HepG2 (cell line): ENCODE measurements at regions not wholly inside any gene's neighbourhood (a gene's known extent, or its start where the extent isn't known, plus 50 kb on each side); places are given as distances from the start of the nearest gene placed in this dataset.

Experiments
- ATAC-seq: fragments of 200-7000 bp; cut with Tn5 transposase; 3 replicates; pipeline ENCODE4 v1.9.1; 2020; ENCODE audit warnings: mild to moderate bottlenecking, moderate library complexity
- BruUV-seq: library from RNA; stranded (reverse); fragments of 400-500 nt; replicated peaks from 2 replicates; lab custom pipeline; 2021; lab: Mats Ljungman, UMichigan
- CTCF ChIA-PET: fragments of 300-600 bp; formaldehyde crosslinking; extraction: SDS; loops from one replicate; lab custom pipeline; 2021; ENCODE audit warnings: low total read pairs, inconsistent platforms, low intra/inter-chr PET ratio; lab: Yijun Ruan, JAX
- POLR2A ChIA-PET: fragments of 350-600 bp; sonication (Branson Sonifier 250); formaldehyde crosslinking; loops from one replicate; lab custom pipeline; 2020; ENCODE audit warnings: antibody characterized with exemption, inconsistent platforms; lab: Yijun Ruan, JAX
- DNase-seq: peaks from one replicate; pipeline ENCODE4 v3.0.0-alpha.2; 2015; ENCODE audit warnings: low spot score
- FAIRE-seq: peaks from 3 replicates; lab custom pipeline; 2011; peaks lifted over from hg19 to GRCh38; lab: Jason Lieb, UNC
- H2AFZ ChIP-seq: one replicate; pipeline ENCODE4 v1.6.1; 2011; ENCODE audit warnings: low read length, inconsistent platforms
- H3K27ac ChIP-seq: fragments of 300-600 bp; 3 replicates; pipeline ENCODE4 v1.8.0; 2011; ENCODE audit warnings: mixed run types, mild to moderate bottlenecking, mixed read lengths, low read length, inconsistent platforms; ENCODE audit not compliant: insufficient read depth; ENCODE audit errors: extremely low read length
- H3K27me3 ChIP-seq, 2 experiments: fragments of 200-600 bp in 1 of 2; 2 replicates in 1 of 2; 3 replicates in 1 of 2; pipeline versions ENCODE4 v1.6.0 to v1.8.0; 2011; ENCODE audit warnings: low read length in 2 of 2, mild to moderate bottlenecking in 2 of 2, moderate library complexity in 2 of 2, inconsistent platforms in 1 of 2; ENCODE audit not compliant: insufficient read depth in 2 of 2, control insufficient read depth in 1 of 2
- H3K36me3 ChIP-seq, 2 experiments: fragments of 200-600 bp in 1 of 2; replicated peaks in 1 of 2; 2 replicates in 1 of 2; 3 replicates in 1 of 2; pipeline versions ENCODE4 v1.5.1 to v1.8.0; 2011; ENCODE audit warnings: low read length in 2 of 2, inconsistent platforms in 1 of 2; ENCODE audit not compliant: insufficient read depth in 2 of 2, control insufficient read depth in 1 of 2
- H3K4me1 ChIP-seq: 2 replicates; pipeline ENCODE4 v1.5.1; 2012; ENCODE audit warnings: low read length, inconsistent platforms; ENCODE audit not compliant: insufficient read depth
- H3K4me2 ChIP-seq: 2 replicates; pipeline ENCODE4 v1.6.0; 2011; ENCODE audit warnings: low read depth, low read length, inconsistent platforms
- H3K4me3 ChIP-seq, 3 experiments: fragments of 200-600 bp in 1 of 3; sonication (generic), shearing (Covaris generic) in 1 of 3; replicated peaks in 1 of 3; 2 replicates each; pipeline ENCODE4 v1.5.1; 2011 to 2016; ENCODE audit warnings: low read length in 3 of 3, inconsistent platforms in 2 of 3, low read depth in 2 of 3, mild to moderate bottlenecking in 2 of 3, control low read depth in 1 of 3, mixed read lengths in 1 of 3; ENCODE audit not compliant: insufficient read depth in 1 of 3
- H3K79me2 ChIP-seq: one replicate; pipeline ENCODE4 v1.6.1; 2011; ENCODE audit warnings: low read length, inconsistent platforms; ENCODE audit not compliant: insufficient read depth
- H3K9ac ChIP-seq: 2 replicates; pipeline ENCODE4 v1.6.0; 2011; ENCODE audit warnings: mild to moderate bottlenecking, low read depth, low read length, inconsistent platforms; ENCODE audit not compliant: insufficient read depth
- H3K9me3 ChIP-seq: 2 replicates; pipeline ENCODE4 v1.5.1; 2012; ENCODE audit warnings: mild to moderate bottlenecking, low read length
- H4K20me1 ChIP-seq: 2 replicates; pipeline ENCODE4 v1.6.0; 2011; ENCODE audit warnings: inconsistent platforms, mild to moderate bottlenecking, low read length, moderate library complexity; ENCODE audit not compliant: insufficient read depth
- GABPA ChIP-seq, 2 experiments: IDR thresholded peaks; 2 replicates each; pipeline ENCODE4 v1.6.1; 2011 to 2016; ENCODE audit warnings: low read depth in 2 of 2, low read length in 1 of 2, missing biosample characterization in 1 of 2, missing genetic modification characterization in 1 of 2
- ISX ChIP-seq: sonication (generic); formaldehyde crosslinking; conservative IDR thresholded peaks from 2 replicates; pipeline ENCODE4 v1.5.0; 2020; ENCODE audit warnings: missing genetic modification reagents
- KMT2A ChIP-seq: sonication (generic); formaldehyde crosslinking; IDR thresholded peaks from 2 replicates; pipeline ENCODE4 v1.4.0; 2020; ENCODE audit warnings: missing genetic modification reagents
- MTA3 ChIP-seq: sonication (generic); formaldehyde crosslinking; IDR thresholded peaks from 2 replicates; pipeline ENCODE4 v1.4.0; 2020; ENCODE audit warnings: missing genetic modification reagents
- RAD51 ChIP-seq: fragments of 450-650 bp; IDR thresholded peaks from 2 replicates; pipeline ENCODE4 v1.6.1; 2016; ENCODE audit warnings: borderline replicate concordance
- SP5 ChIP-seq: IDR thresholded peaks from 2 replicates; pipeline ENCODE4 v1.6.1; 2016; ENCODE audit warnings: low read depth, borderline replicate concordance
- ZNF513 ChIP-seq: sonication (generic); formaldehyde crosslinking; conservative IDR thresholded peaks from 2 replicates; pipeline ENCODE4 v1.5.0; 2020; ENCODE audit warnings: missing genetic modification reagents
- WGBS: methylation state at CpG from one replicate; pipeline ENCODE4 v1.1.6; 2017; ENCODE audit warnings: low lambda C conversion rate; 5-methylcytosine and 5-hydroxymethylcytosine counted together
- in situ Hi-C: cut with HindIII; loops from 2 replicates; pipeline ENCODE4 v1.10.0; 2017; ENCODE audit warnings: low pct_unique_long_range_greater_than_20kb; ENCODE audit not compliant: extremely low pct_ligation_motif_present
- intact Hi-C: fragments of 100-400 bp; cut with micrococcal nuclease; formaldehyde crosslinking; loops from one replicate; pipeline ENCODE4 v1.10.0; 2022; ENCODE audit not compliant: unreplicated experiment
- TF ChIP-seq, protein P1 (sequence below), 2 experiments: sonication (generic) in 1 of 2; formaldehyde crosslinking in 1 of 2; IDR thresholded peaks; 2 replicates each; pipeline versions ENCODE4 v1.5.1 to v1.6.1; 2011 to 2020; ENCODE audit warnings: borderline replicate concordance in 1 of 2, low read depth in 1 of 2, low read length in 1 of 2, mild to moderate bottlenecking in 1 of 2, missing genetic modification reagents in 1 of 2, moderate library complexity in 1 of 2

GRCh38 chr5:3210531-3210930 is 385.1 kb upstream of the IRX1 start (continued):
- TF ChIP-seq KMT2A (no peak), SP5 (CRISPR knock-in tag) (no peak)

GRCh38 chr5:3209918-3210317 is 385.7 kb upstream of the IRX1 start:
- no TSS peak for BruUV-seq
- Histone ChIP-seq H3K9ac (no peak overlapping the region), H3K27me3 (peaks cover 0 to 6% of the 10 kb centered on the region in 2 experiments; a peak in 1 of 5 replicates), H3K27ac (no peak overlapping the region), H3K4me2 (no peak overlapping the region), H3K79me2 (no peaks in the 10 kb centered on the region), H4K20me1 (no peaks in the 10 kb centered on the region), H3K4me3 (no peak overlapping the region), H2AFZ (no peak overlapping the region), H3K36me3 (no peaks in the 10 kb centered on the region), H3K4me1 (no peaks in the 10 kb centered on the region), H3K9me3 (no peaks in the 10 kb centered on the region)
- in situ Hi-C loops (no loop called here), intact Hi-C loops (no loop called here)
- TF ChIP-seq, protein P1, sequence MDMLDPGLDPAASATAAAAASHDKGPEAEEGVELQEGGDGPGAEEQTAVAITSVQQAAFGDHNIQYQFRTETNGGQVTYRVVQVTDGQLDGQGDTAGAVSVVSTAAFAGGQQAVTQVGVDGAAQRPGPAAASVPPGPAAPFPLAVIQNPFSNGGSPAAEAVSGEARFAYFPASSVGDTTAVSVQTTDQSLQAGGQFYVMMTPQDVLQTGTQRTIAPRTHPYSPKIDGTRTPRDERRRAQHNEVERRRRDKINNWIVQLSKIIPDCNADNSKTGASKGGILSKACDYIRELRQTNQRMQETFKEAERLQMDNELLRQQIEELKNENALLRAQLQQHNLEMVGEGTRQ (IDR thresholded peaks at IDR 0.05; ENCODE audit: low read depth, low read length): peak; percentile 36; the same call in 1 of the 2 replicates
- TF ChIP-seq, protein P1 (CRISPR knock-in tag; IDR thresholded peaks at IDR 0.05; ENCODE audit: borderline replicate concordance): no peak
- TF ChIP-seq MTA3 (CRISPR knock-in tag) (no peak), GABPA (IDR thresholded peaks at IDR 0.05; ENCODE audit: low read depth, low read length) (no peak), GABPA (CRISPR knock-in tag; IDR thresholded peaks at IDR 0.05; ENCODE audit: low read depth) (no peak), RAD51 (peak; percentile 77; the same call in 1 of the 2 replicates), ZNF513 (CRISPR knock-in tag) (no peak), ISX (CRISPR knock-in tag) (no peak)
- DNase-seq (no peak), FAIRE-seq (no peak), ATAC-seq (no peak)
- CTCF ChIA-PET: no interaction called here
- 8% methylated on average over 5 of the region's 5 CpGs for WGBS
- POLR2A ChIA-PET: no interaction called here
